DND-41 (cell line): ENCODE measurements at regions not wholly inside any gene's neighbourhood (a gene's known extent, or its start where the extent isn't known, plus 50 kb on each side); places are given as distances from the start of the nearest gene placed in this dataset.

Experiments used
- CTCF ChIP-seq: IDR thresholded peaks from 2 replicates; pipeline ENCODE4 v1.5.1; 2012; ENCODE audit warnings: borderline replicate concordance, low read length, moderate library complexity, mild to moderate bottlenecking; ENCODE audit not compliant: poor library complexity, severe bottlenecking; ENCODE audit errors: extremely low read depth
- EZH2 ChIP-seq: IDR thresholded peaks from 3 replicates; pipeline ENCODE4 v1.6.1; 2012; ENCODE audit warnings: borderline replicate concordance, low read depth, mild to moderate bottlenecking, moderate library complexity, low read length, inconsistent platforms; ENCODE audit not compliant: severe bottlenecking

- TF ChIP-seq CTCF (no peak), EZH2 (no peak)
Observed at GRCh38 chr18:65994302-65994701, 243.5 kb downstream of the CDH7 start.
